Body of pancreas (tissue), 4 donors: ENCODE measurements at regions not wholly inside any gene's neighbourhood (a gene's known extent, or its start where the extent isn't known, plus 50 kb on each side); places are given as distances from the start of the nearest gene placed in this dataset.
A peak's percentile ranks its signal among the peaks of the same experiment; 100 is the strongest.

Source experiments
- ATAC-seq: fragments of 150-250 bp; one replicate; pipeline ENCODE4 v1.9.1; 2016
- DNase-seq, 4 donors: peaks; one replicate each; pipeline ENCODE4 v3.0.0-alpha.2; 2019
- H3K27ac ChIP-seq, 4 donors: fragments of 200-600 bp; sonication (generic); 1 replicate in 3 of 4; 2 replicates in 1 of 4; pipeline versions ENCODE4 v1.5.1 to v1.6.1; 2016 to 2019; ENCODE audit warnings: mild to moderate bottlenecking in 1 of 4, mixed read lengths in 1 of 4, moderate library complexity in 1 of 4
- H3K27me3 ChIP-seq, 2 donors: fragments of 200-600 bp; sonication (generic); one replicate each; pipeline ENCODE4 v1.6.0; 2016; ENCODE audit warnings: mild to moderate bottlenecking in 1 of 2
- H3K36me3 ChIP-seq, 2 donors: fragments of 200-600 bp; sonication (generic); replicated peaks in 1 of 2; 2 replicates each; pipeline ENCODE4 v1.5.1; 2016; ENCODE audit warnings: low read depth in 2 of 2; ENCODE audit not compliant: insufficient read depth in 1 of 2
- H3K4me1 ChIP-seq: fragments of 200-600 bp; sonication (generic); one replicate; pipeline ENCODE4 v1.6.0; 2016
- H3K4me3 ChIP-seq, 2 donors: fragments of 200-600 bp; sonication (generic); 1 replicate in 1 of 2; 2 replicates in 1 of 2; pipeline ENCODE4 v1.5.1; 2016 to 2019
- H3K9me3 ChIP-seq, 3 donors: fragments of 200-600 bp; sonication (generic); 1 replicate in 2 of 3; 2 replicates in 1 of 3; pipeline ENCODE4 v1.5.1; 2016
- POLR2A ChIP-seq, 3 donors: fragments of 450-650 bp; IDR thresholded peaks; one replicate each; pipeline ENCODE4 v1.6.1; 2016; ENCODE audit warnings: antibody characterized with exemption in 3 of 3, mild to moderate bottlenecking in 2 of 3
- WGBS, 2 donors: methylation state at CpG; one replicate each; pipeline ENCODE4 v1.1.5; 2017; 5-methylcytosine and 5-hydroxymethylcytosine counted together
- intact Hi-C: fragments of 100-400 bp; cut with DNase I; formaldehyde crosslinking; loops from one replicate; pipeline ENCODE4 v1.15.1; 2023
- TF ChIP-seq, protein P1 (sequence below), 7 experiments: fragments of 450-650 bp in 4 of 7; fragments of 200-600 bp in 3 of 7; sonication (generic) in 3 of 7; IDR thresholded peaks; one replicate each; pipeline ENCODE4 v1.5.1; 2016 to 2019; ENCODE audit warnings: antibody characterized with exemption in 7 of 7

DNA sequence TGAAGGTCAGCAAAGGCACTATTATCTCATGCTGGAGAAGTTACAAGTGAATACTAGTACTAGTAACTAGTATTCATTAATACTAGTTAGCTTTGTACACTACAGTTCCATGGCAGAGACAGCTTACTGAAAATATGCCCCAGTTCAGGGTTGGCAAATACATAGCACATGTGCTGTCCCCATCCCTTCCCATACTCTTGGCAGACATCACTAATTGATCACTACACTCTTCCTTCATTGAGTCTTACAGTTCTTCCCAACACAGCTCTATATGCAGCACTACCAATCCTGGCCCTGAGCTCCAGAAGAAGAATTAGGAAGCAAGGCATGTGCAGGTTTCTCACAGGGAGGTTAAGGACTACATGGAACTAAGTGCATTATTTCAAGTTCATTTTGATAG is 168.3 kb upstream of the EEA1 start:
- Histone ChIP-seq H3K36me3 (no peaks in the 10 kb centered on the region), H3K4me3 (no peak overlapping the region), H3K4me1 (no peaks in the 10 kb centered on the region), H3K27ac (no peak overlapping the region), H3K9me3 (no peaks in the 10 kb centered on the region), H3K27me3 (no peaks in the 10 kb centered on the region)
- TF ChIP-seq, protein P1, sequence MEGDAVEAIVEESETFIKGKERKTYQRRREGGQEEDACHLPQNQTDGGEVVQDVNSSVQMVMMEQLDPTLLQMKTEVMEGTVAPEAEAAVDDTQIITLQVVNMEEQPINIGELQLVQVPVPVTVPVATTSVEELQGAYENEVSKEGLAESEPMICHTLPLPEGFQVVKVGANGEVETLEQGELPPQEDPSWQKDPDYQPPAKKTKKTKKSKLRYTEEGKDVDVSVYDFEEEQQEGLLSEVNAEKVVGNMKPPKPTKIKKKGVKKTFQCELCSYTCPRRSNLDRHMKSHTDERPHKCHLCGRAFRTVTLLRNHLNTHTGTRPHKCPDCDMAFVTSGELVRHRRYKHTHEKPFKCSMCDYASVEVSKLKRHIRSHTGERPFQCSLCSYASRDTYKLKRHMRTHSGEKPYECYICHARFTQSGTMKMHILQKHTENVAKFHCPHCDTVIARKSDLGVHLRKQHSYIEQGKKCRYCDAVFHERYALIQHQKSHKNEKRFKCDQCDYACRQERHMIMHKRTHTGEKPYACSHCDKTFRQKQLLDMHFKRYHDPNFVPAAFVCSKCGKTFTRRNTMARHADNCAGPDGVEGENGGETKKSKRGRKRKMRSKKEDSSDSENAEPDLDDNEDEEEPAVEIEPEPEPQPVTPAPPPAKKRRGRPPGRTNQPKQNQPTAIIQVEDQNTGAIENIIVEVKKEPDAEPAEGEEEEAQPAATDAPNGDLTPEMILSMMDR (IDR thresholded peaks at IDR 0.05), result no peak
- TF ChIP-seq POLR2A (IDR thresholded peaks at IDR 0.05), result no peak
- intact Hi-C loops, result no loop called here
- DNase-seq (no peak), ATAC-seq (no peak)

DNA sequence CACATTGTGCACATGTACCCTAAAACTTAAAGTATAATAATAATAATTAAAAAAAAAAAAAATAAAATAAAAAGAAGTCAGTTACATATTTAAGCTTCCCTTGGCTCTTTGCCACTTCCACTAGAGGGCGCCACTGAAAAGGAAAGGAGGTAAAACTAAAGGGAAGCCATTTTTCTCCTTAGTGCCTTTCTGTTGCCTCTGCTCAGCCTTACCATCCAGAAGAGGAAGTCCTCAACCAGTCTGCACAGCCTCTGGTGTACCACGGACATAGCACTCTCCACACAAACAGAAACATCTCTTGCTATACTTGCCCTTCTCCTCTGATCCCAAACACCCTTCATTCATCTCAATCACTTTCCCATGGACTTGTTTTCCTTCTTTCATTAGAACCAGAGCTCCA is 169.0 kb upstream of the EEA1 start:
- no peaks in the 10 kb centered on the region for H3K27me3 ChIP-seq
- TF ChIP-seq POLR2A (IDR thresholded peaks at IDR 0.05), result no peak
- TF ChIP-seq, protein P1 (IDR thresholded peaks at IDR 0.05), result peak in 6 of 7 experiments; percentile 15 to 46 (median 32)
- H3K4me1 ChIP-seq, result no peaks in the 10 kb centered on the region
- H3K36me3 ChIP-seq, result no peaks in the 10 kb centered on the region
- H3K4me3 ChIP-seq, result no peak overlapping the region
- 48 to 59% methylated on average over 2 of the region's 2 CpGs for WGBS, 2 donors
- no peaks in the 10 kb centered on the region for H3K9me3 ChIP-seq
- H3K27ac ChIP-seq, result no peak overlapping the region
- DNase-seq, result peak; percentile 21 to 70 (median 48)
- intact Hi-C loops, result no loop called here
- no peak for ATAC-seq

DNA sequence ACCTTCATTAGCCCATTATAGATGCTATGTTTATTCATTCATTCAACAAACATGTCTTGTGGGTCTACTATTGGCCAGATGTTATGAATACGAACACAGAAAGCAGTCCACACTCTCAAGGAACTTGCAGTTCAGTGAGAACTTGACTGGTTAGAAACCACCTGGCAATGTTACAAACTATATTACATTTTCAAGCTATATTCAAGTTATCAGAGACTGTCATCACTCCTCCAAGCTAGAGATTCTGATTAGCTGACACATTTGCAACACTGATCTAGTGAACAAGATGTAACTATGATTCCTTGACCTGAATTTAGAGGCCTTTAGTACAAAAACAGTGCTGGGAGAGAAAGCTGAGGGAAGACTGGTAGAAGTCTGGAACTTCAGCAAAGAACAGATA is 170.7 kb upstream of the EEA1 start:
- ATAC-seq (no peak), DNase-seq (no peak)
- H3K9me3 ChIP-seq, result no peaks in the 10 kb centered on the region
- no peak overlapping the region for H3K4me3 ChIP-seq
- no peaks in the 10 kb centered on the region for H3K36me3 ChIP-seq
- no peaks in the 10 kb centered on the region for H3K27me3 ChIP-seq
- no peak for TF ChIP-seq POLR2A (IDR thresholded peaks at IDR 0.05)
- H3K27ac ChIP-seq, result no peak overlapping the region
- no peaks in the 10 kb centered on the region for H3K4me1 ChIP-seq
- intact Hi-C loops, result no loop called here
- WGBS, 2 donors, result 80 to 92% methylated on average over 1 of the region's 1 CpG

DNA sequence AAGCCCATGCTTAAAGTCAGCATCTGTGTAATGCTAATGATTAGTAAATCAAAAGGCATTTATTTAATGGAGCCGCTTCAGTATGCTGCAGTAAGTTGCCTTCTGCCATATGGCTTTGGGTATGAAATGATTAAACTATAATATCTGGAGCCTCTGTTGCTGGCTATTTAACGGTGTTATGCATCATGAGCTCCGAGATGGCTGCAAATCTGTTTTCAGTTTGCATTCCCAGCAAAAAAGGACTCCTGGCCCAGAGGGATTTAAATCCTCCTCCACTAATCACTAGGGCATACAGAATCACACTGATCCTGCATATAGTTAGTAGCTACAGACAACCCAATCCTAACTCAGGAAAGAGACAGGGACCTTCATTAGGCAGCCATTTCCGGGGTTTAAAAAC is 171.5 kb upstream of the EEA1 start:
- no peaks in the 10 kb centered on the region for H3K9me3 ChIP-seq
- WGBS, 2 donors, result 71 to 74% methylated on average over 4 of the region's 4 CpGs
- H3K27me3 ChIP-seq, result no peaks in the 10 kb centered on the region
- H3K4me3 ChIP-seq, result no peak overlapping the region
- no peak overlapping the region for H3K27ac ChIP-seq
- no peaks in the 10 kb centered on the region for H3K36me3 ChIP-seq
- DNase-seq (no peak), ATAC-seq (no peak)
- H3K4me1 ChIP-seq, result no peaks in the 10 kb centered on the region
- intact Hi-C loops, result no loop called here
- TF ChIP-seq, protein P1 (IDR thresholded peaks at IDR 0.05), result no peak
- TF ChIP-seq POLR2A (IDR thresholded peaks at IDR 0.05), result no peak

DNA sequence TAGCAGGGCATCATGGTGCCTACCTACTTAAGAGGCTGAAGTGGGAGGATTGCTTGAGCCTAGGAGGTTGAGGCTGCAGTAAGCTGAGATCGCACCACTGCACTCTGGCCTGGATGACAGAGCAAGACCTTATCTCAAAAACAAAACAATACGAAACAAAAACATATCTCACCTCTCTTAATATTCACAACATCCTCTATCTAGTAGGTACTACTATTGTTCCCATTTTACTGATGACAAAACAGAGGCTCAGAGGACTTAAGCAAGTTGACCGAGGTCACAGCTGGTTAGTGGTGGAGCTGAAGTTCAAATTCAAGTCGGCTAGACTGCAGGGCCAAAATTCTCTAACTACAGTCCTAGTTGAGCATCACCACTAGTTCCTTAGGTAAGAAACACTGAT is 172.3 kb upstream of the EEA1 start:
- intact Hi-C loops, result no loop called here

More for the DNA sequence above, 172.3 kb upstream of the EEA1 start:
- ATAC-seq (no peak), DNase-seq (no peak)
- Histone ChIP-seq H3K36me3 (no peaks in the 10 kb centered on the region), H3K4me3 (no peak overlapping the region), H3K9me3 (no peaks in the 10 kb centered on the region), H3K27ac (no peak overlapping the region), H3K4me1 (no peaks in the 10 kb centered on the region), H3K27me3 (no peaks in the 10 kb centered on the region)
- WGBS, 2 donors, result 77 to 86% methylated on average over 4 of the region's 4 CpGs
- no peak for TF ChIP-seq POLR2A (IDR thresholded peaks at IDR 0.05)
- TF ChIP-seq, protein P1 (IDR thresholded peaks at IDR 0.05), result no peak
